HCT116 (cell line): ENCODE measurements at regions not wholly inside any gene's neighbourhood (a gene's known extent, or its start where the extent isn't known, plus 50 kb on each side); places are given as distances from the start of the nearest gene placed in this dataset.

ENCODE experiments used
- ATAC-seq: fragments of 200-7000 bp; cut with Tn5 transposase; 2 replicates; pipeline ENCODE4 v1.9.1; 2020; ENCODE audit warnings: mild to moderate bottlenecking, moderate library complexity
- BruUV-seq: library from RNA; stranded (reverse); fragments of 400-500 nt; replicated peaks from 2 replicates; lab custom pipeline; 2021; lab: Mats Ljungman, UMichigan
- CTCF ChIA-PET: fragments of 300-600 bp; sonication (Branson Sonifier 250); formaldehyde crosslinking; loops from one replicate; lab custom pipeline; 2021; ENCODE audit warnings: antibody characterized with exemption; lab: Charles Lee
- POLR2A ChIA-PET: fragments of 300-600, 350-600 bp; sonication (Branson Sonifier 250); formaldehyde crosslinking; loops from one replicate; lab custom pipeline; 2021; ENCODE audit warnings: antibody characterized with exemption; lab: Charles Lee
- RAD21 ChIA-PET, 2 experiments: fragments of 300-600 bp; sonication (Branson Sonifier 250); formaldehyde crosslinking; loops; one replicate each; lab custom pipeline; 2023; ENCODE audit warnings: low total read pairs in 2 of 2; ENCODE audit not compliant: uncharacterized antibody in 2 of 2, unreplicated experiment in 2 of 2, low non-redundant PET in 1 of 2; lab: Charles Lee
- DNase-seq: peaks from one replicate; pipeline ENCODE4 v3.0.0-alpha.2; 2010; ENCODE audit warnings: low read depth, low spot score
- H2AFZ ChIP-seq: fragments of 200-600 bp; shearing (Covaris generic), sonication (generic); 2 replicates; pipeline ENCODE4 v1.6.1; 2017; ENCODE audit warnings: low read depth, mixed run types, mixed read lengths, antibody characterized with exemption, low read length; ENCODE audit not compliant: poor library complexity, severe bottlenecking
- H3K27ac ChIP-seq: 2 replicates; pipeline ENCODE4 v1.5.1; 2012; ENCODE audit warnings: low read depth, low read length
- H3K27me3 ChIP-seq: fragments of 200-600 bp; sonication (generic); 2 replicates; pipeline ENCODE4 v1.6.1; 2016; ENCODE audit warnings: mixed run types, low read length, mixed read lengths; ENCODE audit not compliant: insufficient read depth
- H3K36me3 ChIP-seq, 2 experiments: fragments of 200-500 bp in 1 of 2; fragments of 200-600 bp in 1 of 2; sonication (Bioruptor generic) in 1 of 2; sonication (generic) in 1 of 2; 2 replicates each; pipeline versions ENCODE4 v1.5.1 to v1.6.1; 2014 to 2016; ENCODE audit warnings: low read length in 2 of 2, inconsistent platforms in 1 of 2, mixed read lengths in 1 of 2, mixed run types in 1 of 2; ENCODE audit not compliant: insufficient read depth in 2 of 2, control insufficient read depth in 1 of 2
- H3K4me1 ChIP-seq, 2 experiments: fragments of 200-600 bp in 1 of 2; sonication (generic) in 1 of 2; 2 replicates each; pipeline versions ENCODE4 v1.5.1 to v1.6.1; 2012 to 2017; ENCODE audit warnings: low read length in 2 of 2, inconsistent platforms in 1 of 2, mild to moderate bottlenecking in 1 of 2, mixed read lengths in 1 of 2, mixed run types in 1 of 2, moderate library complexity in 1 of 2; ENCODE audit not compliant: insufficient read depth in 2 of 2, control insufficient read depth in 1 of 2
- H3K4me2 ChIP-seq: fragments of 200-600 bp; sonication (generic); 2 replicates; pipeline ENCODE4 v1.6.1; 2017; ENCODE audit warnings: mixed run types, low read length, mixed read lengths
- H3K4me3 ChIP-seq, 2 experiments: fragments of 200-600 bp in 1 of 2; sonication (generic) in 1 of 2; replicated peaks in 1 of 2; 2 replicates each; pipeline ENCODE4 v1.5.1; 2011 to 2016; ENCODE audit warnings: low read length in 2 of 2, control low read depth in 1 of 2, low read depth in 1 of 2, mild to moderate bottlenecking in 1 of 2, mixed read lengths in 1 of 2, mixed run types in 1 of 2
- H3K79me2 ChIP-seq: fragments of 200-600 bp; sonication (generic); 2 replicates; pipeline ENCODE4 v1.6.1; 2017; ENCODE audit warnings: mild to moderate bottlenecking, mixed run types, low read length, moderate library complexity, mixed read lengths; ENCODE audit not compliant: insufficient read depth
- H3K9ac ChIP-seq: fragments of 200-600 bp; sonication (generic); 2 replicates; pipeline ENCODE4 v1.6.1; 2016; ENCODE audit warnings: low read length, mixed read lengths
- H3K9me2 ChIP-seq: fragments of 200-600 bp; sonication (generic), shearing (Covaris generic); 2 replicates; pipeline ENCODE4 v1.6.1; 2017; ENCODE audit warnings: mixed run types, mild to moderate bottlenecking, moderate library complexity; ENCODE audit not compliant: insufficient read depth
- H3K9me3 ChIP-seq, 2 experiments: fragments of 200-500 bp in 1 of 2; fragments of 200-600 bp in 1 of 2; sonication (Bioruptor generic) in 1 of 2; sonication (generic) in 1 of 2; 2 replicates each; pipeline ENCODE4 v1.6.1; 2014 to 2017; ENCODE audit warnings: low read length in 2 of 2, mixed read lengths in 2 of 2, inconsistent platforms in 1 of 2, low read depth in 1 of 2, mild to moderate bottlenecking in 1 of 2, mixed run types in 1 of 2, moderate library complexity in 1 of 2; ENCODE audit not compliant: control insufficient read depth in 1 of 2, insufficient read depth in 1 of 2
- H4K20me1 ChIP-seq: fragments of 200-600 bp; sonication (generic), shearing (Covaris generic); 2 replicates; pipeline ENCODE4 v1.6.1; 2017; ENCODE audit warnings: mixed run types, mild to moderate bottlenecking, moderate library complexity; ENCODE audit not compliant: insufficient read depth
- EGR1 ChIP-seq: IDR thresholded peaks from 2 replicates; pipeline ENCODE4 v1.6.1; 2012; ENCODE audit warnings: low read depth
- ELF1 ChIP-seq: IDR thresholded peaks from 2 replicates; pipeline ENCODE4 v1.6.1; 2012; ENCODE audit warnings: low read depth, borderline replicate concordance
- EZH2 ChIP-seq: fragments of 200-600 bp; sonication (generic); IDR thresholded peaks from 2 replicates; pipeline ENCODE4 v1.6.1; 2017; ENCODE audit warnings: antibody characterized with exemption, mixed run types
- EZH2phosphoT487 ChIP-seq: fragments of 200-600 bp; IDR thresholded peaks from 2 replicates; pipeline ENCODE4 v1.6.1; 2018; ENCODE audit warnings: antibody characterized with exemption, borderline replicate concordance
- JUND ChIP-seq: IDR thresholded peaks from 2 replicates; pipeline ENCODE4 v1.6.1; 2012
- POLR2A ChIP-seq: IDR thresholded peaks from 2 replicates; pipeline ENCODE4 v1.7.0; 2011; ENCODE audit warnings: borderline replicate concordance; ENCODE audit not compliant: insufficient read depth, insufficient read length; ENCODE audit errors: extremely low read depth
- POLR2AphosphoS5 ChIP-seq: IDR thresholded peaks from 2 replicates; pipeline ENCODE4 v1.6.1; 2011; ENCODE audit warnings: mild to moderate bottlenecking, low read depth, low read length, moderate library complexity
- RAD21 ChIP-seq: IDR thresholded peaks from 2 replicates; pipeline ENCODE4 v1.6.1; 2012; ENCODE audit warnings: low read depth, mild to moderate bottlenecking
- SIN3A ChIP-seq: IDR thresholded peaks from 2 replicates; pipeline ENCODE4 v1.6.1; 2012; ENCODE audit warnings: low read depth
- SRF ChIP-seq: IDR thresholded peaks from 2 replicates; pipeline ENCODE4 v1.6.1; 2012; ENCODE audit warnings: low read depth
- TCF7L2 ChIP-seq: IDR thresholded peaks from 2 replicates; pipeline ENCODE4 v1.7.0; 2011; ENCODE audit warnings: borderline replicate concordance, inconsistent platforms; ENCODE audit not compliant: insufficient read depth, insufficient read length; ENCODE audit errors: extremely low read depth
- YY1 ChIP-seq: IDR thresholded peaks from 2 replicates; pipeline ENCODE4 v1.6.1; 2011; ENCODE audit warnings: low read length, low read depth, moderate library complexity, mild to moderate bottlenecking; ENCODE audit not compliant: insufficient replicate concordance; ENCODE audit errors: extremely low read depth
- ZFX ChIP-seq: fragments of 450-650 bp; IDR thresholded peaks from 2 replicates; pipeline ENCODE4 v1.6.1; 2017
- intact Hi-C: fragments of 100-400 bp; cut with micrococcal nuclease; formaldehyde crosslinking; loops from 2 replicates; pipeline ENCODE4 v1.10.0; 2022
- TF ChIP-seq, protein P1 (sequence below): IDR thresholded peaks from 2 replicates; pipeline ENCODE4 v1.6.1; 2011; ENCODE audit warnings: mild to moderate bottlenecking, low read length, moderate library complexity; ENCODE audit not compliant: insufficient replicate concordance; ENCODE audit errors: extremely low read depth
- TF ChIP-seq, protein P2 (sequence below): IDR thresholded peaks from 2 replicates; pipeline ENCODE4 v1.6.1; 2012
- TF ChIP-seq, protein P3 (sequence below), 3 experiments: fragments of 200-600 bp in 1 of 3; sonication (generic) in 1 of 3; IDR thresholded peaks in 2 of 3; conservative IDR thresholded peaks in 1 of 3; 2 replicates each; pipeline ENCODE4 v1.5.1; 2012 to 2017; ENCODE audit warnings: low read depth in 2 of 3, low read length in 2 of 3, antibody characterized with exemption in 1 of 3, borderline replicate concordance in 1 of 3, control low read depth in 1 of 3, mild to moderate bottlenecking in 1 of 3, mixed read lengths in 1 of 3, mixed run types in 1 of 3, moderate library complexity in 1 of 3; ENCODE audit not compliant: insufficient read depth in 1 of 3

DNA sequence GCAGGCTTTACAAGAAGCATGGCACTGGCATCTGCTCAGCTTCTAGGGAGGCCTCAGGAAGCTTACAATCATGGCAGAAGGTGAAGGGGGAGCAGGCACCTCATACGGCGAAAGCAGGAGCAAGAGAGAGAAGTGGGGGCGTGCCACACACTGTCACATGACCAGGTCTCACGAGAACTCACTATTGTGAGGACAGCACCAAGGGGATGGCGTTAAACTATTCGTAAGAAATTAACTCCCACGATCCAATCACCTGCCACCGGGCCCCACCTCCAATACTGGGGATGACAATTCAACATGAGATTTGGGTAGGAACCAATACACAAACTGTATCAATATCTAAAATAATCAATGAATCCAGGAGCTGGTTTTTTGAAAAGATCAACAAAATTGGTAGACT is 156.0 kb upstream of the DPP10 start (continued):
- no peak for TF ChIP-seq EZH2phosphoT487
- no peak for TF ChIP-seq SRF
- TF ChIP-seq, protein P1, sequence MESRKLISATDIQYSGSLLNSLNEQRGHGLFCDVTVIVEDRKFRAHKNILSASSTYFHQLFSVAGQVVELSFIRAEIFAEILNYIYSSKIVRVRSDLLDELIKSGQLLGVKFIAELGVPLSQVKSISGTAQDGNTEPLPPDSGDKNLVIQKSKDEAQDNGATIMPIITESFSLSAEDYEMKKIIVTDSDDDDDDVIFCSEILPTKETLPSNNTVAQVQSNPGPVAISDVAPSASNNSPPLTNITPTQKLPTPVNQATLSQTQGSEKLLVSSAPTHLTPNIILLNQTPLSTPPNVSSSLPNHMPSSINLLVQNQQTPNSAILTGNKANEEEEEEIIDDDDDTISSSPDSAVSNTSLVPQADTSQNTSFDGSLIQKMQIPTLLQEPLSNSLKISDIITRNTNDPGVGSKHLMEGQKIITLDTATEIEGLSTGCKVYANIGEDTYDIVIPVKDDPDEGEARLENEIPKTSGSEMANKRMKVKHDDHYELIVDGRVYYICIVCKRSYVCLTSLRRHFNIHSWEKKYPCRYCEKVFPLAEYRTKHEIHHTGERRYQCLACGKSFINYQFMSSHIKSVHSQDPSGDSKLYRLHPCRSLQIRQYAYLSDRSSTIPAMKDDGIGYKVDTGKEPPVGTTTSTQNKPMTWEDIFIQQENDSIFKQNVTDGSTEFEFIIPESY = no peak
- TF ChIP-seq TCF7L2 = no peak
- TF ChIP-seq POLR2A = no peak

DNA sequence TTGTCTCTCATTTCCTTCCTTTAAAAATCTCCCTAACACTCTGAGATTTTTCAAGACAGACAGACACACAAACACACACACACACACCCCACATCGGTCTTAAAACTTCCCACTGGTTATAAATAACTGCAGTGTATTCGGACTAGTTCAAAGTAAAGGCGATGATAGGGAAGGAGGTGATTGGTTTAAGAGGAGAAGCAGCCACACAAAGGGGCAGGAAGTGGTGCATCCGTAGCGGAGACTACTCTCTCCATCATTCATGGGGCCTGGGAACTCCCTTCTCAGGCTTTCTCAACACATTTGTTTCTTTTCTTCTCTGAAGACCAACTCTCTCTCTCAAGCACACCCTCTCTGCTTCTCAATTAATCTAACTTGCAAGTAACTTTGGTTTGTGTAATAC is 149.1 kb upstream of the DPP10 start:
- H3K9ac ChIP-seq = no peak overlapping the region
- no peak for ATAC-seq
- H4K20me1 ChIP-seq = no peaks in the 10 kb centered on the region
- RAD21 ChIA-PET = no interaction called here
- H3K27ac ChIP-seq = no peak overlapping the region
- H3K9me2 ChIP-seq = no peaks in the 10 kb centered on the region
- no peak overlapping the region for H3K4me3 ChIP-seq
- TF ChIP-seq EZH2 = no peak
- TF ChIP-seq, protein P2, sequence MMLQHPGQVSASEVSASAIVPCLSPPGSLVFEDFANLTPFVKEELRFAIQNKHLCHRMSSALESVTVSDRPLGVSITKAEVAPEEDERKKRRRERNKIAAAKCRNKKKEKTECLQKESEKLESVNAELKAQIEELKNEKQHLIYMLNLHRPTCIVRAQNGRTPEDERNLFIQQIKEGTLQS = no peak
- no peak for TF ChIP-seq POLR2AphosphoS5
- TF ChIP-seq EGR1 = no peak
- TF ChIP-seq ELF1 = no peak
- TF ChIP-seq, protein P3, sequence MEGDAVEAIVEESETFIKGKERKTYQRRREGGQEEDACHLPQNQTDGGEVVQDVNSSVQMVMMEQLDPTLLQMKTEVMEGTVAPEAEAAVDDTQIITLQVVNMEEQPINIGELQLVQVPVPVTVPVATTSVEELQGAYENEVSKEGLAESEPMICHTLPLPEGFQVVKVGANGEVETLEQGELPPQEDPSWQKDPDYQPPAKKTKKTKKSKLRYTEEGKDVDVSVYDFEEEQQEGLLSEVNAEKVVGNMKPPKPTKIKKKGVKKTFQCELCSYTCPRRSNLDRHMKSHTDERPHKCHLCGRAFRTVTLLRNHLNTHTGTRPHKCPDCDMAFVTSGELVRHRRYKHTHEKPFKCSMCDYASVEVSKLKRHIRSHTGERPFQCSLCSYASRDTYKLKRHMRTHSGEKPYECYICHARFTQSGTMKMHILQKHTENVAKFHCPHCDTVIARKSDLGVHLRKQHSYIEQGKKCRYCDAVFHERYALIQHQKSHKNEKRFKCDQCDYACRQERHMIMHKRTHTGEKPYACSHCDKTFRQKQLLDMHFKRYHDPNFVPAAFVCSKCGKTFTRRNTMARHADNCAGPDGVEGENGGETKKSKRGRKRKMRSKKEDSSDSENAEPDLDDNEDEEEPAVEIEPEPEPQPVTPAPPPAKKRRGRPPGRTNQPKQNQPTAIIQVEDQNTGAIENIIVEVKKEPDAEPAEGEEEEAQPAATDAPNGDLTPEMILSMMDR (IDR thresholded peaks at IDR 0.05 in 2 of 3, conservative IDR thresholded peaks at IDR 0.05 in 1 of 3; ENCODE audit: borderline replicate concordance in 1 of 3, insufficient read depth in 1 of 3, low read depth in 2 of 3, low read length in 2 of 3) = no peak
- TF ChIP-seq, protein P1 = no peak
- no peak for TF ChIP-seq JUND
- no peak for TF ChIP-seq TCF7L2
- TF ChIP-seq ZFX = no peak
- TF ChIP-seq SRF = no peak
- TF ChIP-seq YY1 = no peak
- no peak for TF ChIP-seq RAD21
- no peak for TF ChIP-seq SIN3A
- no peak overlapping the region for H2AFZ ChIP-seq
- no TSS peak for BruUV-seq
- POLR2A ChIA-PET = no interaction called here
- H3K4me1 ChIP-seq = no peaks in the 10 kb centered on the region
- no peak overlapping the region for H3K4me2 ChIP-seq
- no peak for DNase-seq
- H3K36me3 ChIP-seq = no peaks in the 10 kb centered on the region
- peaks cover 0 to 14% of the 10 kb centered on the region in 2 experiments; a peak in 2 of 4 replicates for H3K9me3 ChIP-seq
- H3K79me2 ChIP-seq = no peaks in the 10 kb centered on the region
- H3K27me3 ChIP-seq = no peaks in the 10 kb centered on the region
- intact Hi-C loops = no loop called here
- CTCF ChIA-PET = no interaction called here
